ENCODE measurements at regions not wholly inside any gene's neighbourhood (a gene's known extent, or its start where the extent isn't known, plus 50 kb on each side); places are given as distances from the start of the nearest gene placed in this dataset.

DNA sequence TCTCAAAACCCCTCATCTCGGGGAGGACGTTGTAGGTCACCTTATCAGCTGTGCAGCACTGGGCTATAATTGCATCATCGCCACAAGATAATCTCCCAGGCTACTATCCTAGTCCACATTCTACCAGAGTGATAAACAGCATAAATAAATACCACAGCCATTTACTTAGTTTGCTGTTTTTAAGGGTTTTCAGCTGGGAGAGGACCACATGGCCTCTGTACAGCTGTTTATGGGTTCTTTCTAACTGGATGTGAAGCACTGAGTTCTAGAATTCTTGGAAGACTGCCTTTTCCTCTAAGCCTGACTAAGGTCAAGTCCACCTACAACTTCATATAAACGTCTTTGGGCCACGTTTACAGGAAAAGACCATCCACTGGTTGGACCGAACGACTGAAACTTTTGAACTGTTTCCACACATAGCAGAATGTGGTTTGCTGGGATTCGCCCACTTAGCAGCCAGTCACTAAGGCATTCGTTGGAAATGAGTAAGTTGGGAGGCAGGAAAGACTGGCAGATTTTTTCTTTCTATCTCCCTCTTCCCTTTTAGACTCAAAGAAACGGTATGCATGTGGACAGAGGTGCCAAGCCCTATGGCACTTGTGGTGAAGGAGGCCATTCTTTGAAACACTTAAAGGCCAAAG is 752.5 kb upstream of the SGCG start:
- DNase-seq (ENCODE audit: low spot score) = no peak

DNA sequence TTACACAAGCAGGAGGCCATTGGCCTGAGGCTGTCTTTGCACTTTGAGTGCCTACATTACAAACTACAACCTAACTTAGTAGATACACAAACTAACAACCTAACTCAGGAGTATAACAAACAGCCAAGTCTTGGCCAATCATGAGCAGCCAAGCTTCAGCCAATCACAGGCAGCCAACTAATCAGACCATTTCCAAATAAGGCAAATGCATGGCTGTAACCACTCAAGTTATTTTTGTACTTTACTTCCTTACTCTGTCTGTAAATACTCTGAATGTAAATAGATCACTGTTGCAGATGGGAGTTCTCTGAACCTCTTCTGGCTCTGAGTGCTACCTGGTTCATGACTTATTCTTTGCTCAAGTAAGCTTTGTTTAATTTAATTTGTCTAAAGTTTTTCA is 748.1 kb upstream of the SGCG start:
- no peak for DNase-seq (ENCODE audit: low spot score)

GRCh38 chr13:22447132-22447886 is 733.5 kb upstream of the SGCG start:
- DNase-seq (ENCODE audit: low spot score) = no peak

GRCh38 chr13:22449251-22449650 is 731.5 kb upstream of the SGCG start:
- DNase-seq (ENCODE audit: low spot score) = no peak

DNA sequence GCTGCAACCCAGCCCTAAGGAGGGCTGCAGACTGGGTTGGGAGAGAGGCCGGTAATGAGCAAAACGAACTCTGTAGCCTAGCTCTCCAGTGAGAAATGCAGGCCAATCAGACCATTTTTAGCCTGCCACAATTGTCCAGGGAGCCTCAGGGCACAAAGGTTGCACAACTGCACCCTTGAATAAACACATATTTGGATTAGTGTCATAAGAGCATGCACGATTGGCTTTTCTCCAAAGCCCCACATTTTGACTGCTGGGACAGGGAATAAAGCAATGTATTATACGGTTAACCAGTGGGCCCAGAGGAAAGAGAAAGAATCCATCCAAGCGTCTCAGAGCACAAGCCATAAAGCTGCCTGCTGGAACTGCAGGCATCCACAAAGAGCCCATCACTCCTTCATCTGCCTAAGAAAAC is 729.4 kb upstream of the SGCG start:
- DNase-seq (ENCODE audit: low spot score) = no peak

DNA sequence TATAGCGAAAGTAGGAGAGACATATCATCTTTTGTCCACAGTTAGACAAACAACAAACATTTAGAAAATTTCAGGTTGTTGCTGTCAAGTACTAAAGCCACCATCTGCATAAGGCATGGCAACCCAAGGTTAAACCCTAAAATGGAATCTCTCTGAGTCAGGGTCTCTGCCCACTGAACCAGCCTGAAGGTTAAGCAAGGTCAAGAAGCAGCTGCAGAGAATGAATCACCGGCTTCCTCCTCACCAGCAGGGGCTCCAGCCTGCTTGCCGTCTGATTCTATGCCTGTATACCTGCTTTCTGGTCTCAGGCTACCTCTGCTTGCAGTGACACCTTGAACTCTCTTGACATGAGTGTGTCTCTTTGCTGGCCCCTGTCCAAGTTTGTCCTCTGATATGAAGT is 726.2 kb upstream of the SGCG start:
- no peak for DNase-seq (ENCODE audit: low spot score)

GRCh38 chr13:22455036-22455435 is 725.7 kb upstream of the SGCG start:
- no peak for DNase-seq (ENCODE audit: low spot score)

GRCh38 chr13:22461854-22462490 is 718.8 kb upstream of the SGCG start:
- DNase-seq (ENCODE audit: low spot score) = no peak

DNA sequence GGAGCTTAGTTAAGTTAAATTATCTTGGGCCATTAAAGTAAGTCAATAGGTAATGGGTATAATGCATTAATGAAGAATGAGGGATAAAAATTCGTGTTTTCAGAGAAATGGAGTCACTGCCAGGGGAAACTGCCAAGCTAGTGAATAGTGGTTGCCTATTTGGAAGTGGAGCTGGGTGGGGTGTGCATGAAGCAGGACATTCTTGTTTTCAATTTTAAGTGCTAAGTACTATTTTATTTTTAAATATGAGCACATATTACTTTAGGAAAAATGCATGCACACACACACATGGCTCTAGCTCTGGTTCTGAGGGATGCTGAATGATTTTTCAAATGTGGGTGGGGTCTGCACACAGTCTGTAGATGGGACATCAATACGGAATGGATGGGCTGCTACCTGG is 717.7 kb upstream of the SGCG start:
- no peak for DNase-seq (ENCODE audit: low spot score)

DNA sequence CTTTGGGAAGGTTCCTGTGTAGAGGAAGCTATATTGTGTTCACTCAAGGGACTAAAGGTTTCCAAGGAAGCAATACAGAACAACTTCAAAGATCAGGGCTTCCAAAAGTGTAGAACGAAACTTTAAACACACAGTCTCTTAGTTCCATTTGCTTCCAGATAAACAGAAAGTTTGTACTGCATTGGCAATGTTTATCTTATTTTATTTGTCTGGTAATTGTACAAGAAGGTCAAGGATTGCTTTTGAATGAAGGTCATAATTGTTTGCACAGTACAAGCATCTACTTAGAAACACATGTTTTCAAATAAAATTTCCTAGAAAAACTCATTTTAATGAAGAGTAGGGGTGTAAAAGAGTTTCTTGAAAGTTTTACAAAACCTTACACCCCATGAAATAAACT is 712.7 kb upstream of the SGCG start:
- no peak for DNase-seq (ENCODE audit: low spot score)

DNA sequence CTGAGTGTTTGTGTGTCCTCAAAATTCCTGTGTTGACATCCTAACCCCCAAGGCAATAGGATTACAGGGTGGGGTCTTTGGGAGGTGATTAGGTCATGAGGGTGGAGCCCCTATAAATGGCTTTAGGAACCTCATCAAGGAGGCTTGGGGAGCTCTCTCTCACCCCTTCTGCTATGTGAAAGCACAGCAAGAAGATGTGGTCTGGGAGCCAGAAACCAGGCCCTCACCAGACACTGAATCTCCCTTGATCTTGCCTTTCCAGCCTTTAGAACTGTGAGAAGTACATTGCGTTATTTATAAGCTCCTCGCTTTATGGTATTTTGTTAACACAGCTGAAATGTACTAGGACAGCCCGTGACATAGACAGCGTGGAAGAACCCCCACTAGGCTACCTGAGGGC is 712.0 kb upstream of the SGCG start:
- DNase-seq (ENCODE audit: low spot score) = no peak

- DNase-seq (ENCODE audit: low spot score) = no peak
Measured at GRCh38 chr13:22469452-22469851, 711.3 kb upstream of the SGCG start.

- no peak for DNase-seq (ENCODE audit: low spot score)
Measured at GRCh38 chr13:22470075-22470474, 710.7 kb upstream of the SGCG start.

DNA sequence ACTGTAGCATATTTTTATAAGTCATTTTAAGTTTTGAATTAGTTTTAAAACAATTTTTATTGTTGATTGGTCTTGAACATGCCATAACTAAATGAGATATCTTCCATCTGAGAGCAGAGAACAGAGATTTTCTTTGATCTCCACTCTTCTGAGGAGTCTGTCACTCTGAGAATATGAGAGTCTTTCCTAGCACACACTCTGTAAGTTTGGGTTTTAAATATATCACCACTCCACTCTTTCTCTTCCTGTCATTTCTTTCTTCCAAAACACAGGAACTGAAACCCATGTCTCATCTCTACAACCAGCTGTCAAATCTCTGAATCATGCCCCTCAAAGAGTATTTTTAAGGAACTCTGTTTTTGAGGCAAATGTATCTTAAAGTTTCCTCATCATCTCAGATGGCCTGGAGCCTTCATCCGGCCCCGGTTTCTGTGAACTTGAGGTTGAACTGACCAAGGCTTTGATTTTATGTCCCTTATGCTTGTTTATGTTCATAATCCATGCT is 698.2 kb upstream of the SGCG start:
- no peak for DNase-seq (ENCODE audit: low spot score)

- no peak for DNase-seq (ENCODE audit: low spot score)
Measured at GRCh38 chr13:22483276-22483675, 697.5 kb upstream of the SGCG start.

- DNase-seq (ENCODE audit: low spot score) = no peak
Measured at GRCh38 chr13:22486490-22486889, 694.3 kb upstream of the SGCG start.

- no peak for DNase-seq (ENCODE audit: low spot score)
Measured at GRCh38 chr13:22487932-22488331, 692.8 kb upstream of the SGCG start.

GRCh38 chr13:22489771-22490170 is 691.0 kb upstream of the SGCG start:
- no peak for DNase-seq (ENCODE audit: low spot score)

- DNase-seq (ENCODE audit: low spot score) = no peak
Measured at GRCh38 chr13:22495819-22496218, 685.0 kb upstream of the SGCG start.

DNA sequence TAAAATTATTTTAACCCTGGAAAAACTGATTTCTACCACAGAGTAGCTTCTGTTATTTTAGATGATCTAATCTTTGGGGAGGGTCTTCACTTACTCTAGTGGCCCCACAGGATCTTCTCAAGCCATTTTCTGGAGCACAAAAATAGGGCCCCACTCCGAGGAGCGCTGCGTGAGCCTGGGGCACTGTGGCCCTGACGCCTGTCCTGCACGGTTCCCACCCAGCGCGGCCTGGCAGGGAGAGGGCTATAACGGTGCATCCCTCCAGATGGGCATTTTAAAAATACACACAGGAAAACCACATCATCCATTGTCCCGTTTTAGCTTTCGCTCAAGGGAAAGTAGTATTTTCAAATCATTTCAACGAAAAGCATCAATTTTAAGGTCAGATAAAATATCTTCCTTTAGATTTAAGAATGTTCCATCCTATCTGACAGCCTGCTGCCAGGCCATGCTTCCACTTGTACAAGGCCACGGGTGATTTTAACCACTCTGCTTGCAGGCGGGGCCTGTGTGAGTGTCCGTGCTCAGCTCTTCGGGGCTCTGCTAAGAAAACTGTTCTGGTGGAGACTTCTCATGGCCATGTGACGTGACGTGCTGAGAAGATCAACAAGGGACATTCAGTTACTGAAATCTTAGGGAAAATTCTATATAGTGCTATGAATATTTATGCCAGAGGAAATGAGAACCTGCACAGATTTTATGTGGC is 683.8 kb upstream of the SGCG start:
- DNase-seq (ENCODE audit: low spot score) = no peak

DNA sequence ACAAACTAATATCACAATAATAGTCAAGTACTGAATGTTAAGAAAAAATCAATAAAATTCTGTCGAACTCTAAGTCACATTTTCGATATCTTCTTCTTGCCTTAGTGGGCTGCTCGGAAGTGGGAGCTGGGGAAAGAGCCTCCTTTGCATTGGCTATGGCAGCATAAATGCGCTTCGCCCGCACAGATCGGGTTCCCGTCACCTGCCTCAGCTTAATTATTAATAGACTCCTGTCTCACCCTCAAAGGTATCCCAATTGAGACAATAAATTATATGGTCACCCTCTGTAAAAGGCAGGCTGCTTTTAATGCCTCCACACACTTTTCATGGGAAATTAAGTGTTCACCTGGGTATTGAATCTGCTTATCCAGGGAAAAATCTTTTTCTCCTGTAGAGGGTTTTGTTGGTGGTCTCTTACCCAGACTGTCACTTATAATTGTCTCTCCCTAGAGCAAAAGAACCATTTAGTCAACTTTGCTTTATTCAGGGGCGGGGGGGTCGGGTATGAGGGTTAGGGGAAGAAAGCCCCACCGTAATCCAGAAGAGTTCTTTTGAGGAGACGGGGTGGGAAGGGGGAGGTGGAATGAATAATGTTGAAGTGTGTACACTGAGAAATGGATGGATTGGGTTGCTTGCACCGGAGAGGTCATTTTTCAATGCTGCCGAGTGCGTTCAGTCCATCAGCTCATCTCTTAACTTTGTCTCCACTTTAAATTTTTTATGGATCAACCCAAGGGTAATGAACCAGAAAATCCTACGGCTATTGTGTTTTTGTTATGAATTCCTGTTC is 682.6 kb upstream of the SGCG start:
- DNase-seq (ENCODE audit: low spot score) = no peak

- DNase-seq (ENCODE audit: low spot score) = no peak
Measured at GRCh38 chr13:22499919-22500318, 680.9 kb upstream of the SGCG start.

Measured in activated CD4-positive, alpha-beta T cell treated with anti-CD3 and anti-CD28 coated beads, Interleukin-2, Interleukin-4, amounts not matched to agents 100 ng/mL and 50 ng/mL, durations not matched to agents 16 hours and 8 hours (primary cell).